Mucosa of descending colon (tissue), 3 donors: ENCODE measurements at regions not wholly inside any gene's neighbourhood (a gene's known extent, or its start where the extent isn't known, plus 50 kb on each side); places are given as distances from the start of the nearest gene placed in this dataset.

Experiments used
- ATAC-seq: fragments of 200-7000 bp; cut with Tn5 transposase; one replicate; pipeline ENCODE4 v1.9.1; 2020; ENCODE audit warnings: mild to moderate bottlenecking, moderate library complexity
- DNase-seq, 3 donors: peaks; one replicate each; pipeline ENCODE4 v3.0.0-alpha.2; 2020
- H3K36me3 ChIP-seq: fragments of 200-600 bp; one replicate; pipeline ENCODE4 v1.8.0; 2021; ENCODE audit warnings: low read depth, mild to moderate bottlenecking
- H3K4me1 ChIP-seq: fragments of 200-600 bp; one replicate; pipeline ENCODE4 v1.8.0; 2021; ENCODE audit warnings: low read depth, mild to moderate bottlenecking
- H3K4me3 ChIP-seq: fragments of 200-600 bp; one replicate; pipeline ENCODE4 v1.8.0; 2021; ENCODE audit warnings: mild to moderate bottlenecking
- H3K9me3 ChIP-seq: fragments of 200-600 bp; one replicate; pipeline ENCODE4 v1.8.0; 2021; ENCODE audit warnings: mild to moderate bottlenecking
- CTCF ChIP-seq: fragments of 200-600 bp; IDR thresholded peaks from one replicate; pipeline ENCODE4 v1.8.0; 2022; ENCODE audit warnings: antibody characterized with exemption, mild to moderate bottlenecking
- intact Hi-C, 2 donors: fragments of 100-400 bp; cut with DNase I in 1 of 2; cut with micrococcal nuclease in 1 of 2; formaldehyde crosslinking; loops; one replicate each; pipeline versions ENCODE4 v1.11.0 to v1.11.1; 2022; cut with DNase I, micrococcal nuclease
- donor health status: DM: no; HTN: no; CAD: no; lungs with moderate emphysema.
- donor health status: DM: no; HTN: no; CAD: no.
- donor health status: DM: no; HTN: yes; CAD: no.

- no peaks in the 10 kb centered on the region for H3K4me1 ChIP-seq
- no peaks in the 10 kb centered on the region for H3K9me3 ChIP-seq
- no peaks in the 10 kb centered on the region for H3K36me3 ChIP-seq
- no peak for ATAC-seq
- no peak for TF ChIP-seq CTCF
- intact Hi-C loops: no loop called here
- DNase-seq: no peak
- no peak overlapping the region for H3K4me3 ChIP-seq
Observed at GRCh38 chr6:14692208-14692607, 553.7 kb upstream of the JARID2 start.

- TF ChIP-seq CTCF: no peak
Observed at GRCh38 chr6:14693301-14694192, 552.3 kb upstream of the JARID2 start.

GRCh38 chr6:14694308-14694707, 551.6 kb upstream of the JARID2 start:
- H3K9me3 ChIP-seq: no peaks in the 10 kb centered on the region
- TF ChIP-seq CTCF: no peak
- DNase-seq: no peak
- no peak overlapping the region for H3K4me3 ChIP-seq
- ATAC-seq: no peak
- intact Hi-C loops: no loop called here
- no peaks in the 10 kb centered on the region for H3K36me3 ChIP-seq
- H3K4me1 ChIP-seq: no peaks in the 10 kb centered on the region

More at GRCh38 chr6:14693301-14694192, 552.3 kb upstream of the JARID2 start:
- intact Hi-C loops: no loop called here
- DNase-seq (no peak), ATAC-seq (no peak)
- no peak overlapping the region for H3K4me3 ChIP-seq
- no peaks in the 10 kb centered on the region for H3K9me3 ChIP-seq
- no peaks in the 10 kb centered on the region for H3K36me3 ChIP-seq
- no peaks in the 10 kb centered on the region for H3K4me1 ChIP-seq

GRCh38 chr6:14695579-14695978, 550.3 kb upstream of the JARID2 start:
- ATAC-seq: no peak
- no peak for TF ChIP-seq CTCF
- intact Hi-C loops: no loop called here

GRCh38 chr6:14696367-14696766, 549.5 kb upstream of the JARID2 start:
- H3K36me3 ChIP-seq: no peaks in the 10 kb centered on the region
- H3K9me3 ChIP-seq: no peaks in the 10 kb centered on the region
- DNase-seq (no peak), ATAC-seq (no peak)
- intact Hi-C loops: no loop called here
- no peak overlapping the region for H3K4me3 ChIP-seq
- TF ChIP-seq CTCF: no peak
- no peaks in the 10 kb centered on the region for H3K4me1 ChIP-seq

More at GRCh38 chr6:14695579-14695978, 550.3 kb upstream of the JARID2 start:
- no peaks in the 10 kb centered on the region for H3K36me3 ChIP-seq
- no peaks in the 10 kb centered on the region for H3K9me3 ChIP-seq
- H3K4me3 ChIP-seq: no peak overlapping the region
- no peak for DNase-seq
- no peaks in the 10 kb centered on the region for H3K4me1 ChIP-seq
